ENCODE measurements at regions not wholly inside any gene's neighbourhood (a gene's known extent, or its start where the extent isn't known, plus 50 kb on each side); places are given as distances from the start of the nearest gene placed in this dataset.

GRCh38 chr2:2804528-2804927 lies 473.5 kb upstream of the MYT1L start:
- no peaks in the 10 kb centered on the region for H3K9me2 ChIP-seq (replicated peaks; ENCODE audit: insufficient read depth)
- H3K9me3 ChIP-seq (ENCODE audit: low read depth) = no peaks in the 10 kb centered on the region
- no peaks in the 10 kb centered on the region for H3K79me2 ChIP-seq
- no peak overlapping the region for H3K4me2 ChIP-seq
- no peak overlapping the region for H3K4me3 ChIP-seq
- DNase-seq (ENCODE audit: low spot score) = no peak
- H2AFZ ChIP-seq = no peak overlapping the region
- no peak overlapping the region for H3K27ac ChIP-seq
- H3K4me1 ChIP-seq (ENCODE audit: insufficient read depth) = no peaks in the 10 kb centered on the region
- TF ChIP-seq EZH2phosphoT487 (IDR thresholded peaks at IDR 0.05; ENCODE audit: low read depth, severe bottlenecking, unreplicated experiment) (no peak), EZH2 (IDR thresholded peaks at IDR 0.05; ENCODE audit: borderline replicate concordance) (no peak), CTCF (IDR thresholded peaks at IDR 0.05; ENCODE audit: poor library complexity) (no peak)
- H3K27me3 ChIP-seq = no peaks in the 10 kb centered on the region
- H4K20me1 ChIP-seq (ENCODE audit: insufficient read depth, poor library complexity, severe bottlenecking) = no peaks in the 10 kb centered on the region
- H3K36me3 ChIP-seq (replicated peaks; ENCODE audit: insufficient read depth, low read depth) = no peaks in the 10 kb centered on the region
- 88% methylated on average over 15 of the region's 15 CpGs for WGBS (ENCODE audit: low lambda C conversion rate, missing lambda C conversion rate)

- Histone ChIP-seq H3K27ac (no peak overlapping the region), H3K79me2 (no peaks in the 10 kb centered on the region), H3K36me3 (replicated peaks; ENCODE audit: insufficient read depth, low read depth) (no peaks in the 10 kb centered on the region), H3K27me3 (no peaks in the 10 kb centered on the region), H3K4me3 (no peak overlapping the region), H3K9me2 (replicated peaks; ENCODE audit: insufficient read depth) (no peaks in the 10 kb centered on the region), H4K20me1 (ENCODE audit: insufficient read depth, poor library complexity, severe bottlenecking) (no peaks in the 10 kb centered on the region), H3K4me1 (ENCODE audit: insufficient read depth) (no peaks in the 10 kb centered on the region), H3K9me3 (ENCODE audit: low read depth) (no peaks in the 10 kb centered on the region), H2AFZ (no peak overlapping the region), H3K4me2 (no peak overlapping the region)
- 92% methylated on average over 3 of the region's 3 CpGs for WGBS (ENCODE audit: low lambda C conversion rate, missing lambda C conversion rate)
- no peak for DNase-seq (ENCODE audit: low spot score)
- TF ChIP-seq CTCF (IDR thresholded peaks at IDR 0.05; ENCODE audit: poor library complexity) = no peak
- no peak for TF ChIP-seq EZH2 (IDR thresholded peaks at IDR 0.05; ENCODE audit: borderline replicate concordance)
- TF ChIP-seq EZH2phosphoT487 (IDR thresholded peaks at IDR 0.05; ENCODE audit: low read depth, severe bottlenecking, unreplicated experiment) = no peak
Observed at GRCh38 chr2:2801458-2801857, 470.4 kb upstream of the MYT1L start.

- Histone ChIP-seq H3K27ac (no peak overlapping the region), H3K79me2 (no peaks in the 10 kb centered on the region), H2AFZ (no peak overlapping the region), H3K36me3 (replicated peaks; ENCODE audit: insufficient read depth, low read depth) (no peaks in the 10 kb centered on the region), H3K4me3 (no peak overlapping the region), H3K27me3 (no peaks in the 10 kb centered on the region), H3K4me1 (ENCODE audit: insufficient read depth) (no peaks in the 10 kb centered on the region), H3K9me2 (replicated peaks; ENCODE audit: insufficient read depth) (no peaks in the 10 kb centered on the region), H3K9me3 (ENCODE audit: low read depth) (no peaks in the 10 kb centered on the region), H4K20me1 (ENCODE audit: insufficient read depth, poor library complexity, severe bottlenecking) (no peaks in the 10 kb centered on the region), H3K4me2 (no peak overlapping the region)
- WGBS (ENCODE audit: low lambda C conversion rate, missing lambda C conversion rate) = 73% methylated on average over 3 of the region's 3 CpGs
- TF ChIP-seq EZH2 (IDR thresholded peaks at IDR 0.05; ENCODE audit: borderline replicate concordance) (no peak), CTCF (IDR thresholded peaks at IDR 0.05; ENCODE audit: poor library complexity) (no peak), EZH2phosphoT487 (IDR thresholded peaks at IDR 0.05; ENCODE audit: low read depth, severe bottlenecking, unreplicated experiment) (no peak)
- DNase-seq (ENCODE audit: low spot score) = no peak
Observed at GRCh38 chr2:2800697-2801096, 469.6 kb upstream of the MYT1L start.

- H4K20me1 ChIP-seq (ENCODE audit: insufficient read depth, poor library complexity, severe bottlenecking) = no peaks in the 10 kb centered on the region
- no CpG with 5 or more reads among the region's 1 CpG for WGBS (ENCODE audit: low lambda C conversion rate, missing lambda C conversion rate)
- no peaks in the 10 kb centered on the region for H3K79me2 ChIP-seq
- no peak overlapping the region for H3K27ac ChIP-seq
- H3K36me3 ChIP-seq (replicated peaks; ENCODE audit: insufficient read depth, low read depth) = no peaks in the 10 kb centered on the region
- no peak overlapping the region for H2AFZ ChIP-seq
- TF ChIP-seq CTCF (IDR thresholded peaks at IDR 0.05; ENCODE audit: poor library complexity) (no peak), EZH2phosphoT487 (IDR thresholded peaks at IDR 0.05; ENCODE audit: low read depth, severe bottlenecking, unreplicated experiment) (no peak), EZH2 (IDR thresholded peaks at IDR 0.05; ENCODE audit: borderline replicate concordance) (no peak)
- H3K9me3 ChIP-seq (ENCODE audit: low read depth) = no peaks in the 10 kb centered on the region
- H3K9me2 ChIP-seq (replicated peaks; ENCODE audit: insufficient read depth) = no peaks in the 10 kb centered on the region
- H3K4me3 ChIP-seq = no peak overlapping the region
- no peaks in the 10 kb centered on the region for H3K4me1 ChIP-seq (ENCODE audit: insufficient read depth)
- no peak for DNase-seq (ENCODE audit: low spot score)
- H3K27me3 ChIP-seq = no peaks in the 10 kb centered on the region
- H3K4me2 ChIP-seq = no peak overlapping the region
Observed at GRCh38 chr2:2800001-2800400, 468.9 kb upstream of the MYT1L start.
